WI38 (cell line): ENCODE measurements at regions not wholly inside any gene's neighbourhood (a gene's known extent, or its start where the extent isn't known, plus 50 kb on each side); places are given as distances from the start of the nearest gene placed in this dataset.

ENCODE experiments used
- H3K4me3 ChIP-seq: 2 replicates; pipeline ENCODE4 v1.5.1; 2011; ENCODE audit warnings: low read depth, mild to moderate bottlenecking, control low read depth, low read length
- CTCF ChIP-seq: IDR thresholded peaks from 2 replicates; pipeline ENCODE4 v1.5.1; 2012; ENCODE audit warnings: low read depth, mild to moderate bottlenecking, control low read depth, low read length

- no peak overlapping the region for H3K4me3 ChIP-seq
- TF ChIP-seq CTCF: no peak
Measured at GRCh38 chr6:79797912-79798311, 149.4 kb downstream of the ELOVL4 start.

- no peak overlapping the region for H3K4me3 ChIP-seq
- no peak for TF ChIP-seq CTCF
Measured at GRCh38 chr6:79797163-79797764, 150.1 kb downstream of the ELOVL4 start.

GRCh38 chr6:79796197-79796596 lies 151.2 kb downstream of the ELOVL4 start:
- no peak overlapping the region for H3K4me3 ChIP-seq
- TF ChIP-seq CTCF: no peak

GRCh38 chr6:79789896-79790295 lies 157.5 kb downstream of the ELOVL4 start:
- no peak for TF ChIP-seq CTCF
- H3K4me3 ChIP-seq: no peak overlapping the region

GRCh38 chr6:79788756-79789155 lies 157.6 kb downstream of the SH3BGRL2 start:
- TF ChIP-seq CTCF: no peak
- no peak overlapping the region for H3K4me3 ChIP-seq

- H3K4me3 ChIP-seq: no peak overlapping the region
- no peak for TF ChIP-seq CTCF
Measured at GRCh38 chr6:79787626-79788025, 156.5 kb downstream of the SH3BGRL2 start.

GRCh38 chr6:79784395-79784753 lies 153.2 kb downstream of the SH3BGRL2 start:
- H3K4me3 ChIP-seq: no peak overlapping the region
- TF ChIP-seq CTCF: no peak
